GM12878 (cell line): ENCODE measurements at regions not wholly inside any gene's neighbourhood (a gene's known extent, or its start where the extent isn't known, plus 50 kb on each side); places are given as distances from the start of the nearest gene placed in this dataset.

Experiments
- CHD1 ChIP-seq: IDR thresholded peaks from 2 replicates; pipeline ENCODE4 v1.6.1; 2012; ENCODE audit warnings: low read depth, low read length, improper control_type of control experiment
- CTCF ChIP-seq, 3 experiments: IDR thresholded peaks in 2 of 3; conservative IDR thresholded peaks in 1 of 3; 2 replicates each; pipeline ENCODE4 v1.5.1; 2011; ENCODE audit warnings: low read depth in 3 of 3, low read length in 3 of 3, mild to moderate bottlenecking in 3 of 3, control low read depth in 2 of 3, moderate library complexity in 2 of 3, inconsistent platforms in 1 of 3, mixed read lengths in 1 of 3; ENCODE audit not compliant: control insufficient read depth in 2 of 3, insufficient read depth in 1 of 3; ENCODE audit errors: extremely low read depth in 1 of 3
- RELA ChIP-seq: fragments of 450-650 bp; IDR thresholded peaks from 2 replicates; pipeline ENCODE4 v1.8.0; 2014; ENCODE audit warnings: borderline replicate concordance; ENCODE audit not compliant: partially characterized antibody

DNA sequence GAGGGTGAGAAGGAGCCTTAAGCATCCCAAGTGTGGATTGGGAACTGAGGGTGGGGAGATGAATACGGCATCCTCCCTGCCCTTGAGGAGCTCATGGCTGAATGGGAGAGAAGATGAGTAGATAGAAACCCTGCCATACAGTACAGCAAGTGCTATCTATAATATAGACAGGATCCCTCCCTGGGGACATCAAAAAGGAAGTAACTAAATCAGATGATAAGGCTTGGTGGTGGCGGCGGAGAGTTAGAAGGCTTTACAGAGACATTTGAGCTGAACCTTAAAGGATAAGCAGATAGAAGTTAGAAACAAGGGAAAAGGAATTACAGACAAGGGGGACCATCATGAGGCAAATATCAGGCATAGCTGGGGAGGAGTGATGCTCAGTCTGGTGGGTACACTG, 67.5 kb upstream of the TMEM132E start:
- TF ChIP-seq CHD1 (no peak), RELA (no peak), CTCF (IDR thresholded peaks at IDR 0.05 in 2 of 3, conservative IDR thresholded peaks at IDR 0.05 in 1 of 3; ENCODE audit: control insufficient read depth in 2 of 3, extremely low read depth in 1 of 3, insufficient read depth in 1 of 3, low read depth in 3 of 3, low read length in 3 of 3) (no peak)
